Inflammatory macrophage treated with lipopolysaccharide for 1 hour (primary cell): ENCODE measurements at regions not wholly inside any gene's neighbourhood (a gene's known extent, or its start where the extent isn't known, plus 50 kb on each side); places are given as distances from the start of the nearest gene placed in this dataset.
"Not testable (repeated sequence)": the region's sequence is repeated elsewhere in the genome, so short reads cannot be mapped to it uniquely, and the experiment has no call there.

Source experiments
- DNase-seq, 2 donors: peaks; one replicate each; pipeline ENCODE4 v3.0.0-alpha.2; 2020 to 2022

DNA sequence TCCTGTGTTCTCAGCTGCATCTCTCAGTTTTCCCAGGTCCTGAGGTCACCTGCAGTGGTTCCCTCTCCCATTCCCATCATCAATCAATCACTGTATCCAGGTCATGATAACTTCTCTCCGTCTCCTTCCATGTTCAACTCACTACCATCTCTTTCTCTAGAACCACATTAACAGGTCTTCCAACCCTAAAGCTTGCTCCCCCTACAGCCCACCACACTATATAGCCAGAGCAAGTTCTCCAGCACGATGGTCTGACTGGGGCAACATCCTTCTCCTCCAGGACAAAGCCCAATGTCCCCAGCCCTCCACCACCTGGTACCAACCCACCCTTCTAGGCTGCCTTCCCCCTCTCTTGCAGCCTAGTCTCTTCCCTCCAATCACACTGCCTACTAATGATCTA lies 241.6 kb downstream of the CDK5RAP2 start:
- no peak for DNase-seq

DNA sequence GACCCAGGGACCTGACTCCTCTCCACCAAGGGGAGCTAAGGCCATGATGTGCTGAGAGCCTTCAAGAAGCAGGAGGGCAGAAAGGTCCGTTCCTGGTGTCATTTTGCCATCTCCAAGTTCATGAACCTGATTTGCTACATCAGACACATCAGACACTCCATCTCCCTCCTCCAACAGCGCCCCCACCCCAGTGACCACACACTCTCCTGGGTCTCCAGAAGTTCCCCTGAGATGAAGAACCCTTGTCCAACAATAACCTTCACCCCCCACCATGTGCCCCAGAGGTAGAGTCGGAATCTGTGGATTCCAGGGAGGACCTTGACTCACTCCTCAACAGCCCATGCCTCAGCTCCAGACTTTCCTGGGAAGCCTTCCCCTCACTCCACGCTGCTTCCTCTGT lies 242.8 kb downstream of the CDK5RAP2 start:
- DNase-seq: no peak

DNA sequence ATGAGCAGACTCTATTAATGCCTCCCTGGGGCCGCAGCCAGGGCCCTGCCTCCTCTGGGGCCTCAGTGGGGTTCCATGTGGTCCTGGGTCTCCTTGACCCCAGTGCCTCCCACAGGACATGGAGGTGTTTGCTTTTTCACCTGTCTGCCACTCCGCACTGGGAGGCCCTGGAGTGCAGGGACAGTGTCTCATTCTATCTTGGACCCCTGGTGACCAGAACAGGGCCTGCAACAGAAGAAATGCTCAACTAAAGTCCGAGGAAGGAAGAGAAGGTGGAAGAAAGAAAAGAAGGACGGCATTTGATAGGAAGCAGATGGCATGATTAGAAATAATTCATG lies 243.2 kb downstream of the CDK5RAP2 start:
- no peak for DNase-seq

DNA sequence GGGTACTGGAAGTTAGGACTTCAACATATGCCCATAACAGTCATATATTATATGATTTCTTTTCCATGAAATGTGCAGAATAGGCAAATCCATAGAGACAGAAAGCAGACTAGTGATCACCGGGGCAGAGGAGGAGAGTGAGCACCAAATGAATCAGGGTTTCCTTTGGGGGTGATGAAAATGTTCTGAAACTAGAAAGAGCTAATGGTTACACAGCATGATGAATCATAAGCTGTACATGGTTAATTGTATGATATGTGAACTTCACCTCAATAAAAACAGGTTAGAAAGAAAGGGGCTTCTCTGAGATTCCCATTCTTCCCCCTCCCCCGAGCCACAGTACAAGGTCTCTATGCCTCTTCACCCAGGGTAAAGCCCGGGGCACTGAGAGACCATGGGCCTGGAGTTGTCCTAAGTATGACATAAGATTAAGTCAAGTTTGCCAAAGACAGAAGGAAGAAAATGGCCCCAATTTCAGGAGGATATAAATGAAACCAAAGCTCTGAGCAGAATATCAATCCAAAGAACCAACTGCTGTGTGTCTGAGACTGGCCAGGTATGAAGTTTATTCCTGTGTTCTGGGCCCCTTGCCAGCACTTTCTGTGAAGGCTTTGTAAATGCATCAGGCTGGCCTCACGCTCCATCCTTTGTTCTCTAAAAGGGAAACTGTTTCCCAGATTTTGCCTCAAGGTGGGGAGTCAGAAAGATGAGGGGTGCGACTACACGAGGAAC lies 243.8 kb downstream of the CDK5RAP2 start:
- DNase-seq: no peak

DNA sequence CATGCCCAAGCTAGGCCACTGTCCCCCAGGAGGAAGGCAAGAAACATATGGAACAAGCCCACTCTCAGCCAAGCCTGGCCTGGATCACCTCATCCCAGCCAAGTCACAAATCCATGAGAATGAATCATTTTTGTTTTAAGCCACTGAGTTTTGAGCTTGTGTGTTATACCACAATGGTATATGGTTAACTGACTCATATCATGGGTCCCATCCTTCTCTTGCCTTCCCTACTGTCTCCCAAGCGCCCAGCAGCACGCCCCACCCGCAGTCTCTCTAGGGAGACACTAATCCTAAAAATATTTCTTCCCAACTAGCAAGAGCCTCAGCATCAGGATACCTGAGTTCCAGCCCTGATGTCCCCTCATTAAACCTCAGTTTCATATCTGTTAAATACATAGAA lies 248.1 kb downstream of the CDK5RAP2 start:
- no peak for DNase-seq

DNA sequence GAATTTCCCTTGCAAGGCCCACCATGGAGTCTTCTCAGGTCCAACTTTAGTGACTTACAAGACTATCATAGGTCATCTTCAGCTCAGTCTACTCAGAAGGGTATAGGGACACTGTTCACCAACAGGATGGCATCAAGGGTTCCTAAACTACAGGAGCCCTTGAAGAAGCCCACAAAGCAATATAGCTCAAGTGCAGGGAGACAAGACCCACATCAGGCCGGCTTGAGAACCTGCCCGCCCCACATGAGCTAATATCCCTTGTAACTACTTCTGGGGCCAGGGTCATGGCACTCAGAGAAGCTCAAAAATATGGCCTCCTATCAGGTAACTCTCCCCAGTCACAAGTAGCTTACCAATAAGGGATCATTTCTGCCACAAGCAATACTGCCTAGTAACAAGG lies 249.9 kb downstream of the CDK5RAP2 start:
- no peak for DNase-seq

DNA sequence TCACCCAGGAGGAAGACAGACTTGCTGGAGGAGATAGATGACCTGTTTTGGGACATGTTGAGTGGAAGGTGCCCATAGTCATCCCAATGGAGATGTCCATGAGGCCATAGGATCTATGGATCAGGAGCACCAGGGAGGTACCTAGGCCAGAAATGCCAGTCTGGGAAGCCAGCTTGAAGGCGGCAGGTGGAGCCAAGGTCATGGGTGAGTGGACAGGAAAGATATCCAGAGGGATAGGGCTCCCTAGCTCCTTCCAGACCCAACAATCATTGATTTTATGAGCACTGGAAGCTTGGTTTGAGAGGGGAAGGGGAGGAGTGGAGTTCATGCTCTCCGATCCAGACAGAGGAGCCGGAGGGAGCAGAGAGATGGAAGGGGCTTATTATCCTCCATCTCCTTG lies 252.6 kb downstream of the CDK5RAP2 start:
- DNase-seq: no peak

DNA sequence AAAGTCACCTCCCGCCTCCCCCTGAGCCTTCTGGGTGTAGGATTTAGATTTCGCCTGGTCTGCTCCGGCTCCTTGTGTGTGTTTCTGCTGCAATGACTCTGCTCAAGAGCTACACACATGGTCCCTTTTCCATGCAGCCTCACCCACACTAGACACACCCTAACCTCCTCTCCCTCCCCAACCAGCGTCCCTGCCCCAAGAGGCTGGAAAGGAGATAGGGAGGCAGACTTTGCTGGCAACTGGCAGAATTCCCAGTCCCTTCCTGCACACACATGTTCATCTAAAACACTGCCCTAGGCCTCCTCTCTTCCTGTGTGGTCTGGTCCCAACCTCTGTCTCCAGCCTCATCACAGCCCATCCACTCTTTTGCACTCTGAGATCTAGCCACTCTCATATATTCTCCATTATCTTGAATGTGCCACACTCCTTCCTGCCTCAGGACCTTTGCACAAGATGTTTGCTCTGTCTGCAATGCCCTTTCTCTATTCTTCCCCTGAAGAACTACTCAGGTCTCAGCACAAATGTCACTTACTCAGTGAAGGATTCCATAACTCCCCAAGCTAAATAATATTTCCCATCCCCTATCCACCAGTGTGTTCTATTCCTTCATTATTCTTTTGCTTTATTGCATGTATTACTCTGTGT lies 253.8 kb downstream of the CDK5RAP2 start:
- DNase-seq: no peak

DNA sequence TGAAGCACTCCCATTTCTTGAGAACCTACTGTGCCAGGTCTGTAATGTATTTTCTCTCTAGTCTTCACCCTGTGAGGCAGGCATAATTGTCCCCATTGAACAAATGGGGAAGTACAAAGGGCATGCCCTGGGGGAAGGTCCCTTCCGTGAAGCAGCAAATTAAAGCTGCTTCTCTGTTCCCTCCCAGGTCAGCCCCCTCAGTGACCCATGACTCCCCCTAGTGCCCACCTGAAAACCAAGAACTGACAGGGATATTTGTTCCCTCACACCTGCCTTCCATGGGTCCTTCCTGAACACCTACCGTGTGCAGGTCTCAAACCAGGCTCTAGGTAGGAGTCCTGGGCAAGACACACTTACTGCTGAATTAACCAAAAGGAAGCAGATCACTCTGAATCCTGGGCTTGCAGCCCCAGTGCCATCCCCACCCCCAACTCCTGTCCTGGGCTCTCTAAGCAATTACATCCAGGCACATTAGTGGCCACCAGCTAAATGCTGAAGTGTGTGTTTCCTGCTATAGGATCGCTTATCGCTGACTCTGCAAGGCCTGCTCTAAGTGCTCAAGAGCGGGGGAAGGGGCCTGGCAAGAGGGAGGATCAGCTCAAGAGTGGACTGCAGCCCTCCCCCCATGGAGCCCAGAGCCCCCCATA lies 254.8 kb downstream of the CDK5RAP2 start:
- peak in 1 of 2 donors; percentile 1 for DNase-seq

DNA sequence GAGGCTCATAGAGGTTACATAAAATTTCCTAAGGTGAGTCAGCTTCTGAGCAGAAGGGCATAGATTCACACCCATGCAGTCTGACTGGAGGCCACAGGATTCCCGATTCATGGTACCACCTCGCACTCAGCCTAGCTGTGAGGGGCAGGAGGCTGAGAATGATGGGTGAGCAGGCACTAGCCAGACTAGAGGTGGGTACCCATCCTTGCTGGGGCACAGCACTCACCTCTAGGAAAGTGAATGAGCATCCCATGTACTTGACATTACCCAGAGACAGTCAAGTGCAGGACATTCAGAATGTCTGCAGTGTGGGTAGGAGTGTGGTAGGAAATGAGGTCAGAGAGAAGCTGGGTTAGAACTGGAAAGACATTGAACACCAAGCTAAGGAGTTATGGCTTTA lies 255.5 kb downstream of the CDK5RAP2 start:
- DNase-seq: no peak

DNA sequence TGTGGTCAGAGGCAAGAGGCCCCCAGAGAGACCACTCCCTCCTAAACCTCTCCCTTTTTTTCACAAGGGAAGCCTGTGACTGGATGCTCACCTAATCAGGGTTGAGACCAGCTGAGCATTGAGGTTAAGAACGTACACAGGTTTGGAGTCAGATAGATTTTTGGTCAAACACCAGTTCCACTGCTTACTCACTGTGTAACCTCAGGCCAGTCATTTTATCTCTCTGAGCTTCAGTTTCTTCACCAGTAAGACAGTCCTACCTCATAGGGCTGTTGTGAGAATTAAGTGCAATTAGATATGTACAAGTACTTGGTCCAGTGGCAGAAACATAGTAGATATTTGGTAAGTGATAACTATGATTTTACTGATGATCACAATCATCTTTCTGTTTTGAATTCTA lies 256.8 kb downstream of the CDK5RAP2 start:
- no peak for DNase-seq

DNA sequence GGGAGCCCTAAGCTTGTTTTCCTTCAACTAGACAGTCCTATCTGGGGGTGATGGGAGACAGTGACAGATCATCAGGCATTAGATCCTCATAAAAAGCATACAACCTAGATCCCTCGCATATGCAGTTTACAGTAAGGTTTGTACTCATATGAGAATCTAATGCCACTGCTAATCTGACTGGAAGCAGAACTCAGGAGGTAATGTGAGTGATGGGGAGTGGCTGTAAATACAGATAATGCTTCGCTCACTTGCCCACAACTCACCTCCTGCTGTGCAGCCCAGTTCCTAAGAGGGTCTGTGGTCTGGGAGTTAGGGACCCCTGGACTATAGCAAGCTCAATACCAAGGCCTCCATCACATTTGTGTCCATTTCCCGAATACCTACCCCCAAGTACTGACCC lies 260.5 kb downstream of the CDK5RAP2 start:
- DNase-seq: no peak

DNA sequence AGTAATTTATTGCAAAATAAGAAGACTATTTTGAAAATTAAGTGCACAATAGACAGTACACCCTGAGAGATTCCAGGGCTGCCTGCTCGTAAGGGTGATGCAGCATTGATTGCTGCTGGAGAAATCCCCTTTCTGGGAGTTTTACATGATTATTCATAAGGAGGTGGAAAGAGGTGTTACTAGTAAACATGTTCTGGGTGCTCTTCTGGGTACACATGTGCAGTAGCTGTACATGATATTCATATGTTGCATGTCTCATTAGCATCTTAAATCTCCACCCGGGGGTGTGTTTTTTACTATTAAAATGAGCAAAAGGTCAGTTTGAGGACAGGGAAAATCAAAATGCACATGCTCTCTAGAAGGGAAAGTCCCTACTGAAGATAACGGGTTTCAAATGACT lies 264.8 kb downstream of the CDK5RAP2 start:
- DNase-seq: no peak

DNA sequence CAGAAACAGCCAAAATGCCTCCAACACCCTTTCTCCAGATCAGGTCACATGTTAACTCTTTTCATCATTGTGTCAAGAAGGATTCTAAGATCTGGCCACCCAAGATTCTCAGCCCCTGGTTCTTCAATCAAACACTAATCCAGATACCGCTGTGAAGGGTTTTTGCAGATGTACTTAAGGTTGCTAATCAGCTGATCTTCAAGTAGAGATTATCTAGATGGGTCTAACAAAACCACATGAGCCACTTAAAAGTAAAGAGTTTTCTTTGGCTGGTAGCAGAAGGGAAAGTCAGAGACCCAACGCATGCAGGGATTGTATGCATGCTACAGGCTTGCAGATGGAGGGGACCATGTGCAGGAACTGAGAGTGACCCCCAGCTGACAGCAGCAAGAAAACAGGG lies 267.9 kb downstream of the CDK5RAP2 start:
- no peak for DNase-seq

DNA sequence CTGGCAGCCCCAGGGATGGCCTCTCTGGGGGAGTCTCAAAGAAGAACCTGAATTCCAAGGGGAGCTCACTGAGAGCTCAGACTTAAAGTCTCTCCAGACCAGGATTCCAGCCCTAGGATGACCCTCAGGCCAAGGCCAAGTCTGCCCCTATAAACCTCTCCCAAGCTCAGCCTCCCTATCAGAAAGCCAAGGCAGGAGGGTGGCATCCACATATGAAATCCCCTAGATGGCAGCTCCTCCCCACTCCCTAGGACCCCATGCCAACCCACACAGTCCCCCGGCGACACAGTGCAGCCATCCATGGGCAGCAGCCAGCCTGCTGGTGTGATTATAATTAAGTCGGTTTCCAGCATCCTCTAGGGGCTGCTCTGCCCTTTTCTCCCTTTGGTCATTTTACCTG lies 269.9 kb downstream of the CDK5RAP2 start:
- DNase-seq: no peak

DNA sequence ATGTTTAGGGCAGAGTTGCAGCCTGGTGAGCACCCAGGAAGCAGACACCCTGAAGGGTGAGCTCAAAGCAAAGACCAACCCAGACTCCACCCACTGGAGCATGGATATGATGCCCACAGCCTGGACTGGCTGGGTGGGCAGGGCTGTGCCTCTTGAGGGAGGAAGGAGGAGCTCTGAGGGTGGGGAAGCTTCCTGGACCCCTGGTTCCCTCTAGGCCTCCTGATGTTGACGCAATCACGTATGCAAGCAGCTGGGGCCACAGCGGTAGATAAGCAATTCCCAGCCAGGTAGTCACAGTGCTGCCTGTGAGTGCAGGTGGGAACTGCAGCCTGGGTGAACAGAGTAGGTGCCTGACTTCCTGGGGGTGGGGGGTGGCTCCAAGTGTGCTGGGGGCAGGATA lies 271.5 kb downstream of the CDK5RAP2 start:
- DNase-seq: no peak

DNA sequence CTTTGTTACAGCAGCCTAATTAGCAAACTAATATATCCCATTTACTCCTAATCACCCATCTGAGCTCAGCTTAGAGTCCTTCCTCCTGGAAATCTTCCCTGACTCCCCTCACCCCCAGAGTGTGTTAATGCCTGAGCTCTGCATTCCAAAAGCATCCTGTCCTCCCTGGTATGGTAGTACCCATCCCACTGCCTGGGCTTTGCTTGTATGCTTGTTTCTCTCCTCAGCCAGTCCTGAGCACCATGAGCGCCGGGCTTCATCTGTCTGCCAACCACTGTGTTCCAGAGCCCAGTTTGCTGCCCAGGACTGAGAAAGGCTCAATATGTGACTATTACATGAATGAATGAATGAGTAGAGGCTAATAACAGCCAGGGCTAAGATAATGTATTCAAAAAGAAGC lies 272.4 kb downstream of the CDK5RAP2 start:
- DNase-seq: no peak

DNA sequence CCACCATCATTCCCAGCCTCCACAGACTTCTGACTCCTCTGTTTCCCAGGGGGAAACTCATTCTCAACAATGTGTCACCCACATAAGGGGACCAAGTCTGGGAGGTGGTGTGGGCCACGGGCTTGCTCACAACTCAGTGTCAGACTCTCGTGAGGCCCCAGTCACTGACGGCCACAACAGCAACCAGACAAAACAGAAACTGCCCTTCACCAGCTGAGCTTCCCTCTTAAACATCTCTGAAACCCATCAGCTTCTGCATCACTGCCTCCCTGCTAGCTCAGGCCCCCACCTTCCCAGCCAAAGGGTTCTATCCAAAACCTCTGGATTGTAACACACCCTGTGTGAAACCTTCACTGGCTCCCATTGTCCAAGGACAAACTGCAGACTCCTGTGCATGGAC lies 273.4 kb downstream of the CDK5RAP2 start:
- DNase-seq: no peak

DNA sequence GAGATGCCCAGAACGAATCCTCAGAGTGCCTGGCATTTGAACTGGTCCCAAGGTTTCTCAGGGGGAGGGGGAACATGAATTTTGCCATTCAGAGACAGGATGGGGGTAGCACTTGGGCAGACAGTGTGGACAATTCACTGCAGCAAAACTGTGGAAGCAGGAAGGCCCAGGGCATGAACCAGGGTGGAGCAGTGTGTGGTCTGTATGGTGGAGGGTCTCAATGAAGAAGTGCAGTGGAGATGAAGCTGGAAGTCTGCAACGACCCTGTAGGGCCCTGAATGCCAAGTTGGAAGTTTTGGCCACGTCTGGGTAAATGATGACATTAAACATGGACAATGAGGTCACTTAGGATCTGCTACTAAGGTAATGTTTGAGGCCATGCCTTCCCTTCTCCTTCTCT lies 273.9 kb downstream of the CDK5RAP2 start:
- DNase-seq: no peak

DNA sequence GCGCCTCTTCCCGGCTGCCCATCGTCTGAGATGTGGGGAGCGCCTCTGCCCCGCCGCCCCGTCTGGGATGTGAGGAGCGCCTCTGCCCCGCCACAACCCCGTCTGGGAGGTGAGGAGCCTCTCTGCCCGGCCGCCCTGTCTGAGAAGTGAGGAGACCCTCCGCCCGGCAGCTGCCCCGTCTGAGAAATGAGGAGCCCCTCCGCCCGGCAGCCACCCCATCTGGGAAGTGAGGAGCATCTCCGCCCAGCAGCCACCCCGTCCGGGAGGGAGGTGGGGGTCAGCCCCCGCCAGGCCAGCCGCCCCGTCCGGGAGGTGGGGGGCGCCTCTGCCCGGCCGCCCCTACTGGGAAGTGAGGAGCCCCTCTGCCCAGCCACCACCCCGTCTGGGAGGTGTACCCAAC lies 275.1 kb downstream of the CDK5RAP2 start:
- DNase-seq: not testable (repeated sequence)

DNA sequence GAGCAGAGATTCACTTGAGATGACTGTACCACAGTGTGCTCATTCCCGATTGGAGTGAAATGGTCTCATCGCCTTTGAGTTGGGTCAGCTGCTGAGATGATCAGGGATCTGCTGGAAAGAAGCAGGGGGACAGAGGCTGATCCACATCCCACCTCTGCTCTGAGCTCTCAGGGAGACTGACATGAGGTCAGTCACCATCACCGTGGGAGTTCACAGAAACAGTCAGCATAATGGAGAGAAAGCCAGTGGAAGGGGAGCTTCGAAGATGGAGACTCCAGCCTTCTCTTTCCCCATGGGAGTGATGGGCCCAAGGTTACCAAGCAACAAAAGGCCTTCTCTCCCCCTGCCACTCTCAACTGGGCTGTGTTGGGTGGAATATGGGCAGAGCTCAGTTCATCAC lies 276.4 kb downstream of the CDK5RAP2 start:
- no peak for DNase-seq

DNA sequence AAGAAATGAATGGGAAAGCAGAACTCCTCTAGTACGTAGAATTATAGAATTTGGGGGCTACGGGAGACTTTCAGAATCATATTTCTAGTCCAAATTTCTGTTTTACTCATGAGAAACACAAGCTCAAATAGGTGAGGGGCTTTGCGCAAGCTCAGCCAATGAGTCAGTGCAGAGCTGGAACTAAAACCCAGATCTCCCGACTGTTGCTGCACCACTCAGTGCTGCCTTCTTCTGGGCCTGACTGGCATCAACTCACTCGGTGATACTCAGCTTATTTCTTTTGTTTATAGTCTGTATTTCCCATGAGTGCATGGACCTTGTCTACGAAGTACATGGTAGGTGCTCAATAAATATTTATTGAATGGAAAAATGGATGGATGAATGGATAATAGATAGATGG lies 280.2 kb downstream of the CDK5RAP2 start:
- no peak for DNase-seq

DNA sequence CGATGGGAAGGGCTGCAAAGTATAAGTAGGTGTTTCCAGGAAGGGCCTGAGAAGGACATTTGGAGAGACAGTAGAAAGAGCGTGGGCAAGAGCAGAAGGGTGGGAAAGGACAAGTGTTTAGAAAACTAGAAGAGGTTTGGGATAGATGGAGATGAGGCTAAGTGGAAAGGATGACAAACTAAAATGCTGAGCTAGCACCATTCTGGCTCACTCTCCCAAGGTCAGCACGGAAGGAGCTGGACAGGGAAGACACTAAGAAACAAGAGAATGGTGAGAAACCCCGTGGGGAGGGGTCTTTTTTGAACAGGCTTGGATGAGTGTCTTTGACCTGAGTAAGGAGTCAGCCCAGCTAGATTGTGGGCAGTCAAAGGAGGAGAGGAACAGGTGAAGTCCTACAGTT lies 286.0 kb downstream of the CDK5RAP2 start:
- no peak for DNase-seq

DNA sequence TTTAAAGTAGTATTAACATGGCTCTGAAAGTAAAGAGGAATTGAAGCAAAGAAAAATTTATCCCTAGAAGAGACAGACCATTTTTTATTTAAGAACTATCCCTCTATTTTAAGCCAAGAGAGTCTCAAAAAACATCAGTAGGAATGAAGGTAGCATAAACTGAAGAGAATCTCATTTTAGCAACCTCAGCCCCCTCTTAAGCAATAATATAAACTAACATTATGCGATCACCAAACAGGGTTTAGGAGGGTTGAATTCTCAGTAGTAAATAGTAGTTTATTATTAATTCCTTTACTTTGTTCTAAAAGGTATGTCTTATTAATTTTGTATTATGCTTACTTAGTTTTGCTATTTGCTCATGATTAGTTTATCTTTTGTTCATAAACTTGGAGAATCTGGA lies 287.4 kb downstream of the CDK5RAP2 start:
- DNase-seq: no peak

DNA sequence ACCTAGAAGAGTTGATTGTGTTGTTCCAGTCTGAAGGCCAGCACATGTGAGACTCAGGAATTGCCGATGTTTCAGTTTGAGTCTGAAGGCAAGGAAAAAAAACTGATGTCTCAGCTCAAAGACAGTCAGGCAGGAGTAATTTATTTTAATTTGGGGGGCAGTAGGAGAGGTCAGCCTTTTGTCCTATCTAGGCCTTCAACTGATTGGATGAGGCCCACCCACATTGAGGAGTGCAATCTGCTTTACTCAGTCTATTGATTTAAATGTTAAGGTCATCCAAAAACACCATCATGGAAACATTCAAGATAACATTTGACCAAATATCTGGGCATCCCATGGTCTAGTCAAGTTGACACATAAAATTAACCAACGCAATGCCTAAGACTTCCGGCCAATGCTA lies 288.9 kb downstream of the CDK5RAP2 start:
- no peak for DNase-seq
